IMR-90 (cell line): ENCODE measurements at regions not wholly inside any gene's neighbourhood (a gene's known extent, or its start where the extent isn't known, plus 50 kb on each side); places are given as distances from the start of the nearest gene placed in this dataset.

Experiments
- ATAC-seq: fragments of 200-7000 bp; cut with Tn5 transposase; 2 replicates; pipeline ENCODE4 v1.9.1; 2020; ENCODE audit warnings: low read depth, mild to moderate bottlenecking, moderate library complexity
- BruUV-seq: library from RNA; stranded (reverse); fragments of 400-500 nt; replicated peaks from 2 replicates; lab custom pipeline; 2021; lab: Mats Ljungman, UMichigan
- CTCF ChIA-PET: fragments of 300-600 bp; formaldehyde crosslinking; extraction: SDS; loops from one replicate; lab custom pipeline; 2021; ENCODE audit warnings: antibody characterized with exemption; lab: Yijun Ruan, JAX
- POLR2A ChIA-PET: fragments of 300-600 bp; sonication (Branson Sonifier 250); formaldehyde crosslinking; loops from one replicate; lab custom pipeline; 2022; ENCODE audit warnings: antibody characterized with exemption; ENCODE audit not compliant: unreplicated experiment; lab: Charles Lee
- DNase-seq: peaks from one replicate; pipeline ENCODE4 v3.0.0; 2013
- H2AFZ ChIP-seq: replicated peaks from 2 replicates; pipeline ENCODE3; 2013; ENCODE audit warnings: low read length, mild to moderate bottlenecking; ENCODE audit not compliant: poor library complexity
- H2AK5ac ChIP-seq: 2 replicates; pipeline ENCODE4 v1.6.1; 2013; ENCODE audit warnings: low read depth, low read length, inconsistent platforms
- H2AK9ac ChIP-seq: replicated peaks from 2 replicates; pipeline ENCODE3; 2013; ENCODE audit warnings: mild to moderate bottlenecking, low read depth, low read length, moderate library complexity; ENCODE audit not compliant: poor library complexity
- H2BK120ac ChIP-seq: 2 replicates; pipeline ENCODE4 v1.6.1; 2013; ENCODE audit warnings: low read depth, low read length, inconsistent platforms
- H2BK15ac ChIP-seq: 3 replicates; pipeline ENCODE4 v1.6.1; 2013; ENCODE audit warnings: low read depth, low read length, inconsistent platforms
- H2BK20ac ChIP-seq: 2 replicates; pipeline ENCODE4 v1.6.1; 2013; ENCODE audit warnings: low read depth, mild to moderate bottlenecking, inconsistent platforms, low read length, moderate library complexity
- H2BK5ac ChIP-seq: 2 replicates; pipeline ENCODE4 v1.6.1; 2013; ENCODE audit warnings: mild to moderate bottlenecking, low read depth, low read length, inconsistent platforms; ENCODE audit not compliant: poor library complexity, severe bottlenecking
- H3K14ac ChIP-seq: replicated peaks from 2 replicates; pipeline ENCODE4 v1.6.1; 2013; ENCODE audit warnings: low read depth, low read length, inconsistent platforms
- H3K18ac ChIP-seq: 2 replicates; pipeline ENCODE4 v1.6.1; 2013; ENCODE audit warnings: low read depth, low read length, control low read depth
- H3K23ac ChIP-seq: 2 replicates; pipeline ENCODE4 v1.6.1; 2013; ENCODE audit warnings: low read depth, low read length, inconsistent platforms
- H3K27ac ChIP-seq: 2 replicates; pipeline ENCODE4 v1.5.1; 2013; ENCODE audit warnings: mild to moderate bottlenecking, control low read depth, low read length; ENCODE audit not compliant: insufficient read depth
- H3K27me3 ChIP-seq: 2 replicates; pipeline ENCODE4 v1.6.1; 2013; ENCODE audit warnings: low read length; ENCODE audit not compliant: control insufficient read depth, insufficient read depth
- H3K36me3 ChIP-seq: 2 replicates; pipeline ENCODE4 v1.6.1; 2013; ENCODE audit warnings: low read length, mixed read lengths; ENCODE audit not compliant: control insufficient read depth, insufficient read depth
- H3K4ac ChIP-seq: 2 replicates; pipeline ENCODE4 v1.6.1; 2013; ENCODE audit warnings: low read depth, low read length, inconsistent platforms
- H3K4me1 ChIP-seq: 2 replicates; pipeline ENCODE4 v1.6.1; 2013; ENCODE audit warnings: low read length, mixed read lengths; ENCODE audit not compliant: control insufficient read depth, insufficient read depth
- H3K4me2 ChIP-seq: 2 replicates; pipeline ENCODE4 v1.6.1; 2013; ENCODE audit warnings: low read depth, mild to moderate bottlenecking, control low read depth, low read length, moderate library complexity
- H3K4me3 ChIP-seq: 2 replicates; pipeline ENCODE4 v1.5.1; 2013; ENCODE audit warnings: low read depth, mild to moderate bottlenecking, control low read depth, low read length, moderate library complexity; ENCODE audit not compliant: insufficient read depth
- H3K56ac ChIP-seq: 2 replicates; pipeline ENCODE4 v1.6.1; 2013; ENCODE audit warnings: low read length, inconsistent platforms; ENCODE audit not compliant: insufficient read depth; ENCODE audit errors: extremely low read depth
- H3K79me1 ChIP-seq, 2 experiments: 2 replicates each; pipeline ENCODE4 v1.6.1; 2013; ENCODE audit warnings: low read length in 2 of 2, inconsistent platforms in 1 of 2, low read depth in 1 of 2
- H3K9ac ChIP-seq: 2 replicates; pipeline ENCODE4 v1.6.1; 2013; ENCODE audit warnings: low read depth, low read length, control low read depth
- H3K9me1 ChIP-seq: 2 replicates; pipeline ENCODE4 v1.6.1; 2013; ENCODE audit warnings: low read length, inconsistent platforms; ENCODE audit not compliant: insufficient read depth
- H3K9me3 ChIP-seq: 2 replicates; pipeline ENCODE4 v1.6.1; 2013; ENCODE audit warnings: low read length; ENCODE audit not compliant: control insufficient read depth, insufficient read depth
- H4K20me1 ChIP-seq: 2 replicates; pipeline ENCODE4 v1.6.1; 2013; ENCODE audit warnings: low read length, inconsistent platforms; ENCODE audit not compliant: insufficient read depth
- H4K5ac ChIP-seq: 2 replicates; pipeline ENCODE4 v1.6.1; 2013; ENCODE audit warnings: mild to moderate bottlenecking, low read depth, low read length, control low read depth
- H4K8ac ChIP-seq, 2 experiments: 2 replicates each; pipeline ENCODE4 v1.6.1; 2013; ENCODE audit warnings: low read depth in 2 of 2, low read length in 2 of 2, control low read depth in 1 of 2, inconsistent platforms in 1 of 2
- H4K91ac ChIP-seq: 2 replicates; pipeline ENCODE4 v1.6.1; 2013; ENCODE audit warnings: low read depth, low read length, inconsistent platforms; ENCODE audit not compliant: insufficient read depth
- WGBS, 2 experiments: methylation state at CpG; one replicate each; pipeline versions ENCODE4 v1.1.5 to v1.1.7; 2013; ENCODE audit warnings: missing lambda C conversion rate in 2 of 2; ENCODE audit not compliant: insufficient read length in 1 of 2; ENCODE audit errors: extremely low coverage in 2 of 2; 5-methylcytosine and 5-hydroxymethylcytosine counted together
- dilution Hi-C: fragments of 300-500 bp; cut with HindIII; formaldehyde crosslinking; loops from one replicate; pipeline ENCODE4 v1.14.3; 2018; ENCODE audit warnings: low sequenced_read_pairs; ENCODE audit not compliant: unreplicated experiment
- in situ Hi-C: fragments of 300-500 bp; cut with MboI; formaldehyde crosslinking; loops from 3 replicates; pipeline ENCODE4 v1.14.3; 2019; ENCODE audit warnings: low sequenced_read_pairs, inconsistent platforms, mixed read lengths
- intact Hi-C: fragments of 100-400 bp; cut with micrococcal nuclease; formaldehyde crosslinking; loops from 2 replicates; pipeline ENCODE4 v1.10.0; 2022
- TF ChIP-seq, protein P1 (sequence below): fragments of 150-350 bp; IDR thresholded peaks from 2 replicates; pipeline ENCODE4 v1.6.1; 2016; ENCODE audit warnings: low read depth, mild to moderate bottlenecking, low read length, moderate library complexity, borderline replicate concordance

DNA sequence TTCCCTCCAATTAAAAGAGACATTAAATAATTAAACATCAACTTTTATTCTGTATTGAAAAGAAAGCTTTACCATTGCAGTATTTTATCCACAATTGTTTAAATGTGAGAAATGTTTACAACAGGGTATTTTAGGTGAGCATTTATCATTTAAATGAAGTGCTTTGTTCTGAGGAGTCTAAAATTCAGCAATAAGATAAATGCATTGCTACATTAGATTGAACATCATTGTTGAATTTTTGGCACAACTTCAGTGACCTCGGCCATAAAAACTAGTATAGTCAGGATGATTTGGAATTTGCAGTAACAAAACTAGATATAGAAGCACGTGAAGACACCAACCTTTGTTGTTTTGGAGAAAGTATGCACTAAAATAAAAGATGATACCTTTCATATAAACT is 692.9 kb downstream of the USP25 start:
- H3K9ac ChIP-seq: no peak overlapping the region
- no peak for ATAC-seq
- intact Hi-C loops: loop anchor here (5.0 kb wide), 1 partner anchor 165 kb away; no protein-coding TSS in a partner anchor

More for the DNA sequence above, 692.9 kb downstream of the USP25 start:
- in situ Hi-C loops (no loop called here), dilution Hi-C loops (no loop called here)
- Histone ChIP-seq H3K36me3 (no peaks in the 10 kb centered on the region), H3K14ac (no peak overlapping the region), H2BK120ac (no peak overlapping the region), H3K4me3 (no peak overlapping the region), H4K8ac (no peak overlapping the region), H2BK5ac (no peak overlapping the region), H4K5ac (no peak overlapping the region), H3K79me1 (no peaks in the 10 kb centered on the region), H4K91ac (no peak overlapping the region), H2BK15ac (no peak overlapping the region), H3K4me1 (no peaks in the 10 kb centered on the region), H2BK20ac (no peak overlapping the region), H2AFZ (no peak overlapping the region), H2AK5ac (no peak overlapping the region), H3K27me3 (no peaks in the 10 kb centered on the region), H3K4me2 (no peak overlapping the region), H3K23ac (no peak overlapping the region), H3K18ac (no peak overlapping the region), H2AK9ac (no peak overlapping the region), H3K4ac (no peak overlapping the region), H3K9me3 (no peaks in the 10 kb centered on the region), H3K56ac (no peak overlapping the region), H3K9me1 (no peaks in the 10 kb centered on the region), H3K27ac (no peak overlapping the region), H4K20me1 (no peaks in the 10 kb centered on the region)
- BruUV-seq: no TSS peak
- POLR2A ChIA-PET: no interaction called here
- TF ChIP-seq, protein P1, sequence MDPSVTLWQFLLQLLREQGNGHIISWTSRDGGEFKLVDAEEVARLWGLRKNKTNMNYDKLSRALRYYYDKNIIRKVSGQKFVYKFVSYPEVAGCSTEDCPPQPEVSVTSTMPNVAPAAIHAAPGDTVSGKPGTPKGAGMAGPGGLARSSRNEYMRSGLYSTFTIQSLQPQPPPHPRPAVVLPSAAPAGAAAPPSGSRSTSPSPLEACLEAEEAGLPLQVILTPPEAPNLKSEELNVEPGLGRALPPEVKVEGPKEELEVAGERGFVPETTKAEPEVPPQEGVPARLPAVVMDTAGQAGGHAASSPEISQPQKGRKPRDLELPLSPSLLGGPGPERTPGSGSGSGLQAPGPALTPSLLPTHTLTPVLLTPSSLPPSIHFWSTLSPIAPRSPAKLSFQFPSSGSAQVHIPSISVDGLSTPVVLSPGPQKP: no peak
- no CpG with 5 or more reads among the region's 2 CpGs for WGBS, 2 experiments
- no peak for DNase-seq
- CTCF ChIA-PET: no interaction called here
